ENCODE measurements at regions not wholly inside any gene's neighbourhood (a gene's known extent, or its start where the extent isn't known, plus 50 kb on each side); places are given as distances from the start of the nearest gene placed in this dataset.

DNA sequence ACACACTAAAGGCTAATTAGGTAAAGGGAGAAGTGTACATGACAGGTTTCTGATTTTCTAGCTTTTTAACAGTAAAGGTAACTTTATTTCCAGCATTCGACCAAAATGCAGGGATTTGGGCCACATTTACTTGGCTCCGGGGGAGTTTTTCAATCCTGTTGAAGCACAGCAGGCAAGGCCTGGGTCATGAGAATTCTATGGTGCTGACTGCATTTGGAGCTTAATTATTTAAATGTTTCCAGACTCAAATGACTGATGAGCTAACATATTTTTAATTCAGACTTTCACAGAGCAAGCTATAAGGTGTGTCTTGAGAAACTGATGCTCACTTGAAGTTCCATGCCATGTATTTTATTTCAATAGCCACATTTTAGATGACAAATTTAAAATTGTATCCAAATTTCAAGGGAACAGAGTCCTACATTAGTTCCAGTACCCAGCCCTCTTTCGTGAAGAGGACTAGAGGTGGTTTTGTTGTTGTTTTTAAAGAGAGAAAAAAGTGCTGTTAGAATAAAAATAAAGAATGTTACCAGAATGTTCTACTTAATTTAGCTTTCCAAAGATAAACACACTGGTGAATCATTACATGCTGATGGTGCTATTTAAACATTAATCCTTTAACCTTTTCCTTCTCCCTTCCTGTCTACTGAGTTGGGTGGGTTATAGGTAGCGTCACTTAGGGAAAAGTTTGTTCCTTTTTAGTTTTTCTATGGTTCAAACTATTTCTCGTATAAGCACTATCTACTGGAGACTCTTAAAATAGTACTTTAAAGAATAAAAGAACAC is 82.3 kb upstream of the PHACTR2 start:
- TF ChIP-seq, protein P1, sequence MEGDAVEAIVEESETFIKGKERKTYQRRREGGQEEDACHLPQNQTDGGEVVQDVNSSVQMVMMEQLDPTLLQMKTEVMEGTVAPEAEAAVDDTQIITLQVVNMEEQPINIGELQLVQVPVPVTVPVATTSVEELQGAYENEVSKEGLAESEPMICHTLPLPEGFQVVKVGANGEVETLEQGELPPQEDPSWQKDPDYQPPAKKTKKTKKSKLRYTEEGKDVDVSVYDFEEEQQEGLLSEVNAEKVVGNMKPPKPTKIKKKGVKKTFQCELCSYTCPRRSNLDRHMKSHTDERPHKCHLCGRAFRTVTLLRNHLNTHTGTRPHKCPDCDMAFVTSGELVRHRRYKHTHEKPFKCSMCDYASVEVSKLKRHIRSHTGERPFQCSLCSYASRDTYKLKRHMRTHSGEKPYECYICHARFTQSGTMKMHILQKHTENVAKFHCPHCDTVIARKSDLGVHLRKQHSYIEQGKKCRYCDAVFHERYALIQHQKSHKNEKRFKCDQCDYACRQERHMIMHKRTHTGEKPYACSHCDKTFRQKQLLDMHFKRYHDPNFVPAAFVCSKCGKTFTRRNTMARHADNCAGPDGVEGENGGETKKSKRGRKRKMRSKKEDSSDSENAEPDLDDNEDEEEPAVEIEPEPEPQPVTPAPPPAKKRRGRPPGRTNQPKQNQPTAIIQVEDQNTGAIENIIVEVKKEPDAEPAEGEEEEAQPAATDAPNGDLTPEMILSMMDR (IDR thresholded peaks at IDR 0.05; ENCODE audit: low read depth, low read length) = no peak
- H3K4me3 ChIP-seq (ENCODE audit: low read depth, low read length) = no peak overlapping the region

DNA sequence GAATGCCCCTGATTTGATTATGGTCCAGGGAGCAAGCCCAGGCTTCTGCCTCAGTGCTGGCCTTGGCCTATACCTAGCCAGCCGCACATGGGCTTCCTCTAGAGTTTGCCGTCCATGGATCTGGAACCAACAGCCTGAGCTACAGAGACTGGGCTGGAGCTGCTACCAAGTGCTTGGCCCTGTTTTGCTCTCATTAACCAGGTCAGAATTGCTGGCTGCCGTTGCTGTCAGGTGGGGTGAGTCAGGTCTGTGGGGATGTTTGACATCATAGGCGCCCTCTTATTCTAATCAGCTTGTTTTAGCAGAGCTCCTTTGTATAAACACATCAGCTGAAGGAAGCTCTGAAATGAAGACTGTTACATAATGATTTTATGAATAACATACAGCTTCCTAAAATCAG is 83.1 kb upstream of the PHACTR2 start:
- TF ChIP-seq, protein P1 (IDR thresholded peaks at IDR 0.05; ENCODE audit: low read depth, low read length) = no peak
- H3K4me3 ChIP-seq (ENCODE audit: low read depth, low read length) = no peak overlapping the region

DNA sequence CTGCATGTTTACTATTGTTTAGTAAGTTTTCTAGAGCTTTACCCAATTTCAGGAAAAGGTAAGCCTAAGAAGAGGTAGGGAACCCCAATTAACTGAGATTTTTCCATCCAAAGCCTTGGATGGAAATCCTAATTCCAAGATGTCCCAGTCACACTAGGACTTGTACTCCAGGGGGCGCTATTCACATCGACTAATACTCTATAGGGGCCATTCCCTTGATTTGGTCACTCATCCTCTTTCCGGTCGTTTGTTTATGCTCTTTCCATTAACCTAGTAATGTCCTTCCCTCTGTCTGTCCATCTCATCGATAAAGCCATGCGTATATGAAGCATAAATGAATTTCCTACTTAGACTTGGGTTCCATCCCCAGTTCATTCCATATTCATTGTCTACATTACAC is 80.8 kb upstream of the FUCA2 start:
- TF ChIP-seq, protein P1 (IDR thresholded peaks at IDR 0.05; ENCODE audit: low read depth, low read length) = peak; percentile 23; the same call in 1 of the 2 replicates
- no peak overlapping the region for H3K4me3 ChIP-seq (ENCODE audit: low read depth, low read length)

DNA sequence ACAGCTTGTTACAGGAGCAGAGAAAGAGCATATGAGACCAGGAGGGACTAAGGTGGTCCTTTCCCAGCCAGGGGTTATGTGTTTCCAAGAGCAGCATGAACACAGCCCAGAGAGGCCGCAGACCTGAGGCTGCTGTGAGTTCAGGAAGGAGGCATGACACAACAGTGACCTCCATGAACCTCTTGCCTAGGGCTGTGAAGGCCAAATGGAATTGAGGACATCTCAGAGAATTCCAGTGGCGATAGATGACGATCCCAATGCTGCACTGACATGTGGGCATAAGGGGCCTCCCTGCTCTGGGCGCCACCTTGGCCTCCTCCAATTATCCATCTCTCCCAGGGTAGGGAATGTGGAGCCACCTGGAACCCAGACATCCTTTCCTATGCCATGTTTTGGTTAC is 79.9 kb upstream of the FUCA2 start:
- TF ChIP-seq, protein P1 (IDR thresholded peaks at IDR 0.05; ENCODE audit: low read depth, low read length) = no peak
- H3K4me3 ChIP-seq (ENCODE audit: low read depth, low read length) = no peak overlapping the region

DNA sequence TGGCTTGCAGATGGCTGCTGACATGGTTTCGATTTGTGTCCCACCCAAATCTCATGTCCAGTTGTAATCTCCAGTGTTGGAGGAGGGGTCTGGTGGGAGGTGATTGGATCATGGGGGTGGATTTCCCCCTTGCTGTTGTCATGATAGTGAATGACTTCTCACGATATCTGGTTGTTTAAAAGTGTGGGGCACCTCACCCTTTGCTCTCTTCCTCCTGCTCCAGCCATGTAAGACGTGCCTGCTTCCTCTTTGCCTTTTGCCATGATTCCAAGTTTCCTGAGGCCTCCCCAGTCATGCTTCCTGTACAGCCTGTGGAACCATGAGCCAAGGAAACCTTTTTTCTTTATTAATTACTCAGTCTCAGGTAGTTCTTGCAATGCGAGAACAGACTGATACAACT is 77.6 kb upstream of the FUCA2 start:
- TF ChIP-seq, protein P1 (IDR thresholded peaks at IDR 0.05; ENCODE audit: low read depth, low read length) = no peak
- no peak overlapping the region for H3K4me3 ChIP-seq (ENCODE audit: low read depth, low read length)

DNA sequence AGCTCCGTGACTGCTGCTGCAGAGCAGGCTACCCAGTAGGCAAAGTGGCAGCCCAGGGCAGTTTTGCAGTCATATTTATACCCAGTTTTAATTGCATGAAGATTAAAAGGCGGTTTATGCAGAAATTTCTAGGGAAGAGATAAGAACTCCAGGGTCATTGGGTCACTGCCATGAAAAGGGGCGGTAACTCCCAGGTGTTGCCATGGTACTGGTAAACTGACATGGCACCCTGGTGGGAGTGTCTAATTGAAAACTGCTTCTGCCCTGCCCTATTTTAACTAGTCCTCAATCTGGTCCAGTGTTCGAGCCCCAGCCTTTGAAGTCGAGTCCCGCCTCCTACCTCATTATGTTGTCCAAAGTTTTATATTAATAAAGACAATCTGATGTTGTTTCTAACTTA is 75.0 kb upstream of the FUCA2 start:
- H3K4me3 ChIP-seq (ENCODE audit: low read depth, low read length) = no peak overlapping the region
- TF ChIP-seq, protein P1 (IDR thresholded peaks at IDR 0.05; ENCODE audit: low read depth, low read length) = no peak

DNA sequence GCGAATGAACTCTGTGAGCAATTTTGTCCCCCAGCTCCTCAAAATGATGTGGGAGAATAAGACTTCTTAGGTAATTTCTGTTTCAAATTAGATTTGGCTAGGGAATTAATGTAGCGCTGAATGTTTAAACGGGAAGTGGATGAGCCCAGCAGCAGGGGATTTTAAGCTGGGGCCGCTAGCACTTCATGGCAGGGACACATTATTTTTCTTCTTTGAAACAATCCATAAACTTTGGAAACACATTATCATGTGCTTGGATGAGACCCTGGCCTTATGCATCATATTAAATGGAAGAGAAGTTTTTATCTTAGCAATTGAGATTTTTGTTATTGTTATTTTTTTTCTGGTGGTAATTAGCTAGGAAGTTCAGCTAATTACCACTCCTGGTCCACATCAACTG is 74.2 kb upstream of the FUCA2 start:
- H3K4me3 ChIP-seq (ENCODE audit: low read depth, low read length) = no peak overlapping the region
- TF ChIP-seq, protein P1 (IDR thresholded peaks at IDR 0.05; ENCODE audit: low read depth, low read length) = no peak

All from WI38 (cell line).